ENCODE measurements at regions not wholly inside any gene's neighbourhood (a gene's known extent, or its start where the extent isn't known, plus 50 kb on each side); places are given as distances from the start of the nearest gene placed in this dataset.

DNA sequence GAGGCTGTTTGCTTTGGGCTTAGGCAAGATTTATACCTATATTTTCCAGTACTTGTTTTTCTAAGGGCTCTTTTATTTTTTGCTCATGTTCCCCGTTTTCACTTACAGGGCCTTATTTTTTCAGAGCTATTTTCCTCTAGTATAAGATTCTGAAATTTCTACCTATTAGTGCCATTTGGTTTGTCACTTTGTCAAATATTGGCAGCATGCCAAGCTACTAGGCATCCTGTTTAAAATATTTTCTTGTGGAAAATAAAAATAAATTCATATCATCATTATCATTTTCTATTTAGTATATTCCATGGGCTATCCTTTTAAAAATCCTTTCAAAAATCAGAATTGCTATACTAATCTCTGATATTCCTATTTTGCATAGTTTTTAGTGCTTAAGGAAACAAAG, 64.8 kb upstream of the CHST9 start:
- H2BK5ac ChIP-seq (ENCODE audit: low read length) = no peak overlapping the region
- H3K9me3 ChIP-seq (replicated peaks in 1 of 2; ENCODE audit: control insufficient read depth in 2 of 2, insufficient read depth in 1 of 2, low read depth in 1 of 2, low read length in 2 of 2) = no peaks in the 10 kb centered on the region
- H2BK12ac ChIP-seq (ENCODE audit: low read length) = no peak overlapping the region
- WGBS, 2 donors (ENCODE audit: extremely low coverage in 2 of 2, insufficient read length in 2 of 2, insufficient replicate concordance in 1 of 2) = no CpG with 5 or more reads among the region's 1 CpG
- H3K14ac ChIP-seq (ENCODE audit: low read length) = no peak overlapping the region
- no peak overlapping the region for H3K18ac ChIP-seq (ENCODE audit: low read length)
- H3K36me3 ChIP-seq (replicated peaks in 1 of 2; ENCODE audit: control insufficient read depth in 2 of 2, insufficient read depth in 2 of 2, low read length in 2 of 2) = no peaks in the 10 kb centered on the region
- no peak overlapping the region for H4K91ac ChIP-seq (ENCODE audit: low read depth, low read length, poor library complexity)
- H3K79me1 ChIP-seq (ENCODE audit: low read depth, low read length) = no peaks in the 10 kb centered on the region
- H3K4ac ChIP-seq (ENCODE audit: low read length) = no peak overlapping the region
- no peak overlapping the region for H3K4me3 ChIP-seq (ENCODE audit: low read length in 2 of 2)
- H2BK15ac ChIP-seq (ENCODE audit: low read length) = no peak overlapping the region
- DNase-seq (ENCODE audit: low spot score) = no peak
- H3K9ac ChIP-seq (ENCODE audit: low read depth, low read length, poor library complexity) = no peak overlapping the region
- H3K27ac ChIP-seq (replicated peaks; ENCODE audit: low read length) = no peak overlapping the region
- H4K8ac ChIP-seq (ENCODE audit: low read depth, low read length) = no peak overlapping the region
- no peaks in the 10 kb centered on the region for H3K4me1 ChIP-seq (ENCODE audit: control insufficient read depth in 2 of 2, insufficient read depth in 1 of 2, low read depth in 1 of 2, low read length in 2 of 2)
- no peak overlapping the region for H2AFZ ChIP-seq (ENCODE audit: low read length)
- no peak overlapping the region for H3K23ac ChIP-seq (ENCODE audit: low read depth, low read length, poor library complexity)
- H3K27me3 ChIP-seq (ENCODE audit: control insufficient read depth in 3 of 3, insufficient read depth in 3 of 3, low read depth in 1 of 3, low read length in 3 of 3) = peaks cover 0 to 3% (median 0%) of the 10 kb centered on the region in 3 experiments
- no peak overlapping the region for H2BK120ac ChIP-seq (ENCODE audit: low read depth, low read length)
- H3K4me2 ChIP-seq (ENCODE audit: insufficient read depth, low read length, poor library complexity, severe bottlenecking) = no peak overlapping the region
- H2AK5ac ChIP-seq (ENCODE audit: low read depth, low read length) = no peak overlapping the region

DNA sequence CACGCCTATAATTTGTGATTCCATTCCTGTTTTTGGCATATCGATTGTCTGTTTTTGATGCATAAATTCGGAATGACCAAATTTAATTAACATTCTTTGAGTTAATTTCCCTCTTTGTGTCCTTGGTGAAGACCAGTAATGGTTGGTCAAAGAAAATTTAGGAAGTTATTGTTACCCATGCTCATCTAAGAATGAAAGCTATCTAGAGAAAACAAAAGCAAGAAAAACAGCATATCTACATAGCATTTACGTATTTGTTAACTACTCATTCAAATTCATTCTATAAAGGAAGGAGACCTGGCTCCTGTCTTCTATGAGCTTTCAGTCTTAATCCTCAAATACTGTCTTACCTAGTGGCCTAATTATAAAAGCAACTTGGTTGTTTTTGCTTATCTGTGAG, 59.2 kb upstream of the CHST9 start:
- no peak overlapping the region for H3K4me2 ChIP-seq (ENCODE audit: insufficient read depth, low read length, poor library complexity, severe bottlenecking)
- H3K27me3 ChIP-seq (ENCODE audit: control insufficient read depth in 3 of 3, insufficient read depth in 3 of 3, low read depth in 1 of 3, low read length in 3 of 3) = peaks cover 0 to 3% (median 0%) of the 10 kb centered on the region in 3 experiments
- no peaks in the 10 kb centered on the region for H3K36me3 ChIP-seq (replicated peaks in 1 of 2; ENCODE audit: control insufficient read depth in 2 of 2, insufficient read depth in 2 of 2, low read length in 2 of 2)
- H3K4me1 ChIP-seq (ENCODE audit: control insufficient read depth in 2 of 2, insufficient read depth in 1 of 2, low read depth in 1 of 2, low read length in 2 of 2) = no peaks in the 10 kb centered on the region
- H4K91ac ChIP-seq (ENCODE audit: low read depth, low read length, poor library complexity) = no peak overlapping the region
- H2BK120ac ChIP-seq (ENCODE audit: low read depth, low read length) = no peak overlapping the region
- no peak overlapping the region for H2BK5ac ChIP-seq (ENCODE audit: low read length)
- H3K14ac ChIP-seq (ENCODE audit: low read length) = no peak overlapping the region
- H3K9ac ChIP-seq (ENCODE audit: low read depth, low read length, poor library complexity) = no peak overlapping the region
- no peak overlapping the region for H3K4ac ChIP-seq (ENCODE audit: low read length)
- H2AK5ac ChIP-seq (ENCODE audit: low read depth, low read length) = no peak overlapping the region
- H2AFZ ChIP-seq (ENCODE audit: low read length) = no peak overlapping the region
- no peak overlapping the region for H4K8ac ChIP-seq (ENCODE audit: low read depth, low read length)
- no peak overlapping the region for H3K27ac ChIP-seq (replicated peaks; ENCODE audit: low read length)
- no peaks in the 10 kb centered on the region for H3K79me1 ChIP-seq (ENCODE audit: low read depth, low read length)
- no peak overlapping the region for H3K4me3 ChIP-seq (ENCODE audit: low read length in 2 of 2)
- H3K23ac ChIP-seq (ENCODE audit: low read depth, low read length, poor library complexity) = no peak overlapping the region
- no peak overlapping the region for H3K18ac ChIP-seq (ENCODE audit: low read length)
- H2BK15ac ChIP-seq (ENCODE audit: low read length) = no peak overlapping the region
- no peak for DNase-seq (ENCODE audit: low spot score)
- no peak overlapping the region for H2BK12ac ChIP-seq (ENCODE audit: low read length)
- no CpG with 5 or more reads among the region's 4 CpGs for WGBS, 2 donors (ENCODE audit: extremely low coverage in 2 of 2, insufficient read length in 2 of 2, insufficient replicate concordance in 1 of 2)
- H3K9me3 ChIP-seq (replicated peaks in 1 of 2; ENCODE audit: control insufficient read depth in 2 of 2, insufficient read depth in 1 of 2, low read depth in 1 of 2, low read length in 2 of 2) = no peaks in the 10 kb centered on the region

DNA sequence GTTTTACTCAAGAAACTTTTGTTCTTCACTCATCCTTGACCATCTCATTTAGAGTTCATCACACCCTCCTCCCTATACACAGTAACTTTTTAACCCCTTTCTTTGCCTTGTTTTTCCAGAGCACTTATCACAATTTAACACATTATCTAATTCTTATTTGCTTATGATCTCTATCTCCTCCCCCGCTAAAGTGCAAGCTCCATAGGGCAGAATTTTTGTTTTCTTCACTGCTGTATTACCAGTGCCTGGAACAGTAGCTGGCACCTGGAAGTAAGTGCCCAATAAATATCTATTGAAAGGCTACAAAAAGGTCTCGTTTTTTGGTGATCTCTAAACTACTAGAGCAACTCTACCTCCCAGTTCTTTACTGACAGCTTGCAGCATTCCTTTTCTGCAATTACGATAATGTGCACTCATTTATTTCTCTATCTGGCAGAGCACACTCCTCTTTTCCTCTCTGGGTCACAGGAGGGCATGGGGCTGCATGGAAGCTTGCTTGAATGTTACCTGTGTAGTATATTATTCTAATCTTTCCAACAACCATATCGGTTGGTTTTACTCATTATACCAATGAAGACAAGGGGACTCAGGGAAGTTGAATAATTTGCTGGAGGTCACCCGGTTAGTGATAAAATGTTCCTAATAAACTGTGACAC, 57.4 kb upstream of the CHST9 start:
- H3K9ac ChIP-seq (ENCODE audit: low read depth, low read length, poor library complexity) = no peak overlapping the region
- H3K18ac ChIP-seq (ENCODE audit: low read length) = no peak overlapping the region
- H3K4ac ChIP-seq (ENCODE audit: low read length) = no peak overlapping the region
- no peak overlapping the region for H2AK5ac ChIP-seq (ENCODE audit: low read depth, low read length)
- no CpG with 5 or more reads among the region's 5 CpGs for WGBS, 2 donors (ENCODE audit: extremely low coverage in 2 of 2, insufficient read length in 2 of 2, insufficient replicate concordance in 1 of 2)
- no peak overlapping the region for H3K27ac ChIP-seq (replicated peaks; ENCODE audit: low read length)
- DNase-seq (ENCODE audit: low spot score) = no peak
- no peak overlapping the region for H2BK120ac ChIP-seq (ENCODE audit: low read depth, low read length)
- H3K27me3 ChIP-seq (ENCODE audit: control insufficient read depth in 3 of 3, insufficient read depth in 3 of 3, low read depth in 1 of 3, low read length in 3 of 3) = peaks cover 0 to 3% (median 0%) of the 10 kb centered on the region in 3 experiments
- no peaks in the 10 kb centered on the region for H3K4me1 ChIP-seq (ENCODE audit: control insufficient read depth in 2 of 2, insufficient read depth in 1 of 2, low read depth in 1 of 2, low read length in 2 of 2)
- H4K8ac ChIP-seq (ENCODE audit: low read depth, low read length) = no peak overlapping the region
- no peak overlapping the region for H3K4me2 ChIP-seq (ENCODE audit: insufficient read depth, low read length, poor library complexity, severe bottlenecking)
- no peak overlapping the region for H3K14ac ChIP-seq (ENCODE audit: low read length)
- no peaks in the 10 kb centered on the region for H3K79me1 ChIP-seq (ENCODE audit: low read depth, low read length)
- no peak overlapping the region for H4K91ac ChIP-seq (ENCODE audit: low read depth, low read length, poor library complexity)
- no peak overlapping the region for H2BK15ac ChIP-seq (ENCODE audit: low read length)
- H3K9me3 ChIP-seq (replicated peaks in 1 of 2; ENCODE audit: control insufficient read depth in 2 of 2, insufficient read depth in 1 of 2, low read depth in 1 of 2, low read length in 2 of 2) = no peaks in the 10 kb centered on the region
- H3K4me3 ChIP-seq (ENCODE audit: low read length in 2 of 2) = no peak overlapping the region
- H3K23ac ChIP-seq (ENCODE audit: low read depth, low read length, poor library complexity) = no peak overlapping the region
- no peak overlapping the region for H2AFZ ChIP-seq (ENCODE audit: low read length)
- no peaks in the 10 kb centered on the region for H3K36me3 ChIP-seq (replicated peaks in 1 of 2; ENCODE audit: control insufficient read depth in 2 of 2, insufficient read depth in 2 of 2, low read length in 2 of 2)
- H2BK12ac ChIP-seq (ENCODE audit: low read length) = no peak overlapping the region
- no peak overlapping the region for H2BK5ac ChIP-seq (ENCODE audit: low read length)

DNA sequence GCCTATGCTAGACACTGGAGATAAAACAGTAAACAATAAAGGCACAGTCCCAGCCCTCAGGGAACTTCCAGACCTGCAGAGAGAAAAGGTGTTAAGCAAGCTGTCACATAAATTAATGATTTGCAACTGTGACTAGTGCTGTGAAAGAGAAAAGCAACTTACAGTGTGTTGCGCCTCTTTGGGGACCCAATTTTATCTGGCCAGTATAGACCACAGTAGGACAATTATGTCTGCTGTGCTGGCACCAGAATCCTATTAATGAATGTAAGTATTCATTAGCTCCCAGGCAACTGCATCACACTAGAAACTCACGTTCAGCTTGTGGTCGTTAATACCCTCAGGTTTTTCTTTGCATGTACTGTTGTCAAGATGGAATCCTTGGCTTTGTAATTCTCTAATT, 55.3 kb upstream of the CHST9 start:
- Histone ChIP-seq H3K18ac (ENCODE audit: low read length) (no peak overlapping the region), H3K36me3 (replicated peaks in 1 of 2; ENCODE audit: control insufficient read depth in 2 of 2, insufficient read depth in 2 of 2, low read length in 2 of 2) (no peaks in the 10 kb centered on the region), H2BK12ac (ENCODE audit: low read length) (no peak overlapping the region), H2BK15ac (ENCODE audit: low read length) (no peak overlapping the region), H3K4me2 (ENCODE audit: insufficient read depth, low read length, poor library complexity, severe bottlenecking) (no peak overlapping the region), H3K23ac (ENCODE audit: low read depth, low read length, poor library complexity) (no peak overlapping the region), H3K27ac (replicated peaks; ENCODE audit: low read length) (no peak overlapping the region), H3K9me3 (replicated peaks in 1 of 2; ENCODE audit: control insufficient read depth in 2 of 2, insufficient read depth in 1 of 2, low read depth in 1 of 2, low read length in 2 of 2) (no peaks in the 10 kb centered on the region), H3K4me1 (ENCODE audit: control insufficient read depth in 2 of 2, insufficient read depth in 1 of 2, low read depth in 1 of 2, low read length in 2 of 2) (no peaks in the 10 kb centered on the region), H3K4ac (ENCODE audit: low read length) (no peak overlapping the region), H4K91ac (ENCODE audit: low read depth, low read length, poor library complexity) (no peak overlapping the region), H4K8ac (ENCODE audit: low read depth, low read length) (no peak overlapping the region), H3K14ac (ENCODE audit: low read length) (no peak overlapping the region), H3K79me1 (ENCODE audit: low read depth, low read length) (no peaks in the 10 kb centered on the region), H3K9ac (ENCODE audit: low read depth, low read length, poor library complexity) (no peak overlapping the region), H2BK120ac (ENCODE audit: low read depth, low read length) (no peak overlapping the region), H2BK5ac (ENCODE audit: low read length) (no peak overlapping the region), H2AFZ (ENCODE audit: low read length) (no peak overlapping the region), H3K27me3 (ENCODE audit: control insufficient read depth in 3 of 3, insufficient read depth in 3 of 3, low read depth in 1 of 3, low read length in 3 of 3) (no peaks in the 10 kb centered on the region), H3K4me3 (ENCODE audit: low read length in 2 of 2) (no peak overlapping the region), H2AK5ac (ENCODE audit: low read depth, low read length) (no peak overlapping the region)
- no CpG with 5 or more reads among the region's 3 CpGs for WGBS, 2 donors (ENCODE audit: extremely low coverage in 2 of 2, insufficient read length in 2 of 2, insufficient replicate concordance in 1 of 2)
- DNase-seq (ENCODE audit: low spot score) = no peak

Data from neuronal stem cell (in vitro differentiated cells).